Retinal pigment epithelial cell (primary cell): ENCODE measurements at regions not wholly inside any gene's neighbourhood (a gene's known extent, or its start where the extent isn't known, plus 50 kb on each side); places are given as distances from the start of the nearest gene placed in this dataset.

Source experiments
- DNase-seq: peaks from one replicate; pipeline ENCODE4 v3.0.0-alpha.2; 2010; ENCODE audit warnings: low read depth
- H3K4me3 ChIP-seq: 2 replicates; pipeline ENCODE4 v1.5.1; 2011; ENCODE audit warnings: mild to moderate bottlenecking, low read length, control low read depth, moderate library complexity
- CTCF ChIP-seq: conservative IDR thresholded peaks from 2 replicates; pipeline ENCODE4 v1.5.1; 2011; ENCODE audit warnings: low read depth, low read length, control low read depth, inconsistent platforms

GRCh38 chr20:39211060-39211748 is 249.1 kb downstream of the DHX35 start:
- no peak for DNase-seq
- no peak overlapping the region for H3K4me3 ChIP-seq
- no peak for TF ChIP-seq CTCF

GRCh38 chr20:39210341-39211036 is 248.3 kb downstream of the DHX35 start:
- no peak for DNase-seq
- TF ChIP-seq CTCF = no peak
- no peak overlapping the region for H3K4me3 ChIP-seq

GRCh38 chr20:39206899-39207564 is 244.9 kb downstream of the DHX35 start:
- no peak overlapping the region for H3K4me3 ChIP-seq
- DNase-seq = no peak
- TF ChIP-seq CTCF = no peak

- no peak for TF ChIP-seq CTCF
- H3K4me3 ChIP-seq = no peak overlapping the region
- no peak for DNase-seq
These were observed 233.5 kb downstream of the DHX35 start for GRCh38 chr20:39195582-39196021.

- H3K4me3 ChIP-seq = no peak overlapping the region
- DNase-seq = no peak
- TF ChIP-seq CTCF = no peak
These were observed 228.8 kb downstream of the DHX35 start for GRCh38 chr20:39190666-39191570.

GRCh38 chr20:39188266-39188765 is 226.2 kb downstream of the DHX35 start:
- no peak for TF ChIP-seq CTCF
- H3K4me3 ChIP-seq = no peak overlapping the region
- no peak for DNase-seq
